ENCODE measurements at regions not wholly inside any gene's neighbourhood (a gene's known extent, or its start where the extent isn't known, plus 50 kb on each side); places are given as distances from the start of the nearest gene placed in this dataset.
A peak's percentile ranks its signal among the peaks of the same experiment; 100 is the strongest.

- Histone ChIP-seq H3K36me3 (no peaks in the 10 kb centered on the region), H3K4me3 (no peak overlapping the region), H3K27ac (no peak overlapping the region), H3K9me3 (no peaks in the 10 kb centered on the region), H3K4me1 (no peaks in the 10 kb centered on the region), H3K27me3 (ENCODE audit: low read depth) (peaks cover 14% of the 10 kb centered on the region)
- TF ChIP-seq CTCF (IDR thresholded peaks at IDR 0.05), result no peak
- no peak for DNase-seq
- intact Hi-C loops (cut with DNase I), result no loop called here
- no peak for ATAC-seq
Measured at GRCh38 chr15:69577397-69577796, 124.8 kb downstream of the RPLP1 start.

GRCh38 chr15:69578252-69578651 lies 125.6 kb downstream of the RPLP1 start:
- ATAC-seq (no peak), DNase-seq (no peak)
- Histone ChIP-seq H3K4me1 (no peaks in the 10 kb centered on the region), H3K27me3 (ENCODE audit: low read depth) (peaks cover 14% of the 10 kb centered on the region), H3K4me3 (no peak overlapping the region), H3K36me3 (no peaks in the 10 kb centered on the region), H3K9me3 (no peaks in the 10 kb centered on the region), H3K27ac (no peak overlapping the region)
- TF ChIP-seq CTCF (IDR thresholded peaks at IDR 0.05), result no peak
- intact Hi-C loops (cut with DNase I), result no loop called here

- peak; percentile 84 for DNase-seq
Measured at GRCh38 chr15:69578787-69579583, 126.4 kb downstream of the RPLP1 start.

GRCh38 chr15:69579950-69580618 lies 127.5 kb downstream of the RPLP1 start:
- H3K4me1 ChIP-seq, result no peaks in the 10 kb centered on the region
- no peaks in the 10 kb centered on the region for H3K9me3 ChIP-seq
- peaks cover 14% of the 10 kb centered on the region for H3K27me3 ChIP-seq (ENCODE audit: low read depth)
- H3K36me3 ChIP-seq, result no peaks in the 10 kb centered on the region
- TF ChIP-seq CTCF (IDR thresholded peaks at IDR 0.05), result no peak
- H3K4me3 ChIP-seq, result no peak overlapping the region
- no peak for ATAC-seq
- no peak for DNase-seq
- intact Hi-C loops (cut with DNase I), result no loop called here
- no peak overlapping the region for H3K27ac ChIP-seq

More at GRCh38 chr15:69578787-69579583, 126.4 kb downstream of the RPLP1 start:
- intact Hi-C loops (cut with DNase I), result no loop called here
- Histone ChIP-seq H3K36me3 (no peaks in the 10 kb centered on the region), H3K4me1 (no peaks in the 10 kb centered on the region), H3K9me3 (no peaks in the 10 kb centered on the region), H3K4me3 (no peak overlapping the region), H3K27me3 (ENCODE audit: low read depth) (peaks cover 14% of the 10 kb centered on the region), H3K27ac (no peak overlapping the region)
- no peak for TF ChIP-seq CTCF (IDR thresholded peaks at IDR 0.05)
- peak; percentile 81 to 94 for ATAC-seq

GRCh38 chr15:69583626-69584025 lies 131.0 kb downstream of the RPLP1 start:
- Histone ChIP-seq H3K9me3 (no peaks in the 10 kb centered on the region), H3K4me3 (no peak overlapping the region), H3K27me3 (ENCODE audit: low read depth) (no peaks in the 10 kb centered on the region), H3K27ac (no peak overlapping the region), H3K36me3 (no peaks in the 10 kb centered on the region), H3K4me1 (no peaks in the 10 kb centered on the region)
- ATAC-seq (no peak), DNase-seq (no peak)
- intact Hi-C loops (cut with DNase I), result no loop called here
- TF ChIP-seq CTCF (IDR thresholded peaks at IDR 0.05), result no peak
